ENCODE measurements at regions not wholly inside any gene's neighbourhood (a gene's known extent, or its start where the extent isn't known, plus 50 kb on each side); places are given as distances from the start of the nearest gene placed in this dataset.

DNA sequence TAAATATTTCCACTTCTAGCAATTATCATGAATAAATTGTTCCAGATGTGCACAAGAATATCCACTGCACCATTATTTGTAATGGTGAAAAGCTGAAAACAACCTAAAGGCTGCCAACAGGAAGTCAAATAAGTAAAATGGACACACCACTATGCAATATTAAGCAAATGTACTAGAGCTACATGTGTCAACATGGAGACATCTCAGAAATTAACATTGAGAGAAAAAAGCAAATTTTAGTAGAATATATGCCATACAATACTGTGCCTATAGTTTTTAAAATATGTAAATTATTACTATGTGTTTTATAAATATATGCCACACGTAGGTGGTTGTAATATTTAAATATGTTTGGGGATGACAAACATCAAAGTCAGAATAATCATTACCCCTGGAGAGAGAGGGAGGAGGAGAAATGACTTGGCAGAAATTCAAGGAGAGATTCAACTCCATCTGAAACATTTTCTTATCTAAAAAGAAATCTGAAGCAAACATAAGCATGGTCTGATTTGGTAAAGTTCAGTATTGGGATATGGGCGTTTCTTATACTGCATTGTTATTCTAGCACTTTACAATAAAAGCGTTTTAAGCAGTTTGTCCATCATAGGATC is 475.5 kb downstream of the QKI start:
- in situ Hi-C loops (cut with MboI; ENCODE audit: low sequenced_read_pairs), result no loop called here
- H2BK5ac ChIP-seq (ENCODE audit: low read depth, low read length, poor library complexity, severe bottlenecking), result no peak overlapping the region
- H3K4me3 ChIP-seq (ENCODE audit: insufficient read depth, low read depth, low read length), result no peak overlapping the region
- no peaks in the 10 kb centered on the region for H3K36me3 ChIP-seq (ENCODE audit: control insufficient read depth, insufficient read depth, low read length)
- dilution Hi-C loops (cut with HindIII; ENCODE audit: low sequenced_read_pairs, unreplicated experiment), result no loop called here
- no peak overlapping the region for H3K27ac ChIP-seq (ENCODE audit: insufficient read depth, low read length)
- no peaks in the 10 kb centered on the region for H3K9me1 ChIP-seq (ENCODE audit: insufficient read depth, low read length)
- no peak overlapping the region for H4K91ac ChIP-seq (ENCODE audit: insufficient read depth, low read depth, low read length)
- no peak overlapping the region for H2BK20ac ChIP-seq (ENCODE audit: low read depth, low read length)
- ATAC-seq (ENCODE audit: low read depth) (no peak), DNase-seq (no peak)
- no peak overlapping the region for H3K18ac ChIP-seq (ENCODE audit: low read depth, low read length)
- POLR2A ChIA-PET (ENCODE audit: unreplicated experiment), result no interaction called here
- no peaks in the 10 kb centered on the region; the same call in 1 of the 2 replicates for H3K27me3 ChIP-seq (ENCODE audit: control insufficient read depth, insufficient read depth, low read length)
- CTCF ChIA-PET, result no interaction called here
- H3K4ac ChIP-seq (ENCODE audit: low read depth, low read length), result no peak overlapping the region
- H3K56ac ChIP-seq (ENCODE audit: extremely low read depth, insufficient read depth, low read length), result no peak overlapping the region
- intact Hi-C loops (cut with micrococcal nuclease), result loop anchor here (2.0 kb wide), 1 partner anchor 57 kb away; no protein-coding TSS in a partner anchor
- H3K4me2 ChIP-seq (ENCODE audit: low read depth, low read length), result no peak overlapping the region
- H2AFZ ChIP-seq (replicated peaks; ENCODE audit: low read length, poor library complexity), result no peak overlapping the region
- no peak overlapping the region for H4K8ac ChIP-seq (ENCODE audit: low read depth in 2 of 2, low read length in 2 of 2)
- no peaks in the 10 kb centered on the region for H4K20me1 ChIP-seq (ENCODE audit: insufficient read depth, low read length)
- H3K79me1 ChIP-seq (ENCODE audit: low read depth in 1 of 2, low read length in 2 of 2), result no peaks in the 10 kb centered on the region
- H3K4me1 ChIP-seq (ENCODE audit: control insufficient read depth, insufficient read depth, low read length), result no peaks in the 10 kb centered on the region
- no peak overlapping the region for H4K5ac ChIP-seq (ENCODE audit: low read depth, low read length)
- no peak overlapping the region for H2BK15ac ChIP-seq (ENCODE audit: low read depth, low read length)
- WGBS, 2 experiments (ENCODE audit: extremely low coverage in 2 of 2, insufficient read length in 1 of 2), result no CpG with 5 or more reads among the region's 3 CpGs
- TF ChIP-seq, protein P1, sequence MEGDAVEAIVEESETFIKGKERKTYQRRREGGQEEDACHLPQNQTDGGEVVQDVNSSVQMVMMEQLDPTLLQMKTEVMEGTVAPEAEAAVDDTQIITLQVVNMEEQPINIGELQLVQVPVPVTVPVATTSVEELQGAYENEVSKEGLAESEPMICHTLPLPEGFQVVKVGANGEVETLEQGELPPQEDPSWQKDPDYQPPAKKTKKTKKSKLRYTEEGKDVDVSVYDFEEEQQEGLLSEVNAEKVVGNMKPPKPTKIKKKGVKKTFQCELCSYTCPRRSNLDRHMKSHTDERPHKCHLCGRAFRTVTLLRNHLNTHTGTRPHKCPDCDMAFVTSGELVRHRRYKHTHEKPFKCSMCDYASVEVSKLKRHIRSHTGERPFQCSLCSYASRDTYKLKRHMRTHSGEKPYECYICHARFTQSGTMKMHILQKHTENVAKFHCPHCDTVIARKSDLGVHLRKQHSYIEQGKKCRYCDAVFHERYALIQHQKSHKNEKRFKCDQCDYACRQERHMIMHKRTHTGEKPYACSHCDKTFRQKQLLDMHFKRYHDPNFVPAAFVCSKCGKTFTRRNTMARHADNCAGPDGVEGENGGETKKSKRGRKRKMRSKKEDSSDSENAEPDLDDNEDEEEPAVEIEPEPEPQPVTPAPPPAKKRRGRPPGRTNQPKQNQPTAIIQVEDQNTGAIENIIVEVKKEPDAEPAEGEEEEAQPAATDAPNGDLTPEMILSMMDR (conservative IDR thresholded peaks at IDR 0.05; ENCODE audit: low read depth, low read length), result no peak
- TF ChIP-seq BHLHE40 (IDR thresholded peaks at IDR 0.05; ENCODE audit: low read depth, low read length) (no peak), MAFK (IDR thresholded peaks at IDR 0.05; ENCODE audit: low read depth, low read length) (no peak), SMC3 (IDR thresholded peaks at IDR 0.05; ENCODE audit: low read depth, low read length) (no peak), CHD1 (IDR thresholded peaks at IDR 0.05; ENCODE audit: low read depth, low read length) (no peak), MXI1 (IDR thresholded peaks at IDR 0.05; ENCODE audit: borderline replicate concordance, low read depth, low read length) (no peak), POLR2A (IDR thresholded peaks at IDR 0.05; ENCODE audit: low read depth, low read length) (no peak), MAZ (IDR thresholded peaks at IDR 0.05; ENCODE audit: borderline replicate concordance, low read depth, low read length) (no peak), FOS (IDR thresholded peaks at IDR 0.05; ENCODE audit: low read depth, low read length) (no peak), RCOR1 (IDR thresholded peaks at IDR 0.05; ENCODE audit: insufficient replicate concordance, low read length) (no peak), RFX5 (IDR thresholded peaks at IDR 0.05; ENCODE audit: low read depth, low read length) (no peak), CEBPB (IDR thresholded peaks at IDR 0.05; ENCODE audit: low read depth, low read length) (no peak), NFE2L2 (IDR thresholded peaks at IDR 0.05; ENCODE audit: low read depth, low read length) (no peak), RAD21 (IDR thresholded peaks at IDR 0.05; ENCODE audit: low read length) (no peak)
- TF ChIP-seq, protein P2, sequence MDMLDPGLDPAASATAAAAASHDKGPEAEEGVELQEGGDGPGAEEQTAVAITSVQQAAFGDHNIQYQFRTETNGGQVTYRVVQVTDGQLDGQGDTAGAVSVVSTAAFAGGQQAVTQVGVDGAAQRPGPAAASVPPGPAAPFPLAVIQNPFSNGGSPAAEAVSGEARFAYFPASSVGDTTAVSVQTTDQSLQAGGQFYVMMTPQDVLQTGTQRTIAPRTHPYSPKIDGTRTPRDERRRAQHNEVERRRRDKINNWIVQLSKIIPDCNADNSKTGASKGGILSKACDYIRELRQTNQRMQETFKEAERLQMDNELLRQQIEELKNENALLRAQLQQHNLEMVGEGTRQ (IDR thresholded peaks at IDR 0.05; ENCODE audit: low read depth, low read length), result no peak
- TF ChIP-seq, protein P3, sequence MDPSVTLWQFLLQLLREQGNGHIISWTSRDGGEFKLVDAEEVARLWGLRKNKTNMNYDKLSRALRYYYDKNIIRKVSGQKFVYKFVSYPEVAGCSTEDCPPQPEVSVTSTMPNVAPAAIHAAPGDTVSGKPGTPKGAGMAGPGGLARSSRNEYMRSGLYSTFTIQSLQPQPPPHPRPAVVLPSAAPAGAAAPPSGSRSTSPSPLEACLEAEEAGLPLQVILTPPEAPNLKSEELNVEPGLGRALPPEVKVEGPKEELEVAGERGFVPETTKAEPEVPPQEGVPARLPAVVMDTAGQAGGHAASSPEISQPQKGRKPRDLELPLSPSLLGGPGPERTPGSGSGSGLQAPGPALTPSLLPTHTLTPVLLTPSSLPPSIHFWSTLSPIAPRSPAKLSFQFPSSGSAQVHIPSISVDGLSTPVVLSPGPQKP (IDR thresholded peaks at IDR 0.05; ENCODE audit: borderline replicate concordance, low read depth, low read length), result no peak
- H2AK9ac ChIP-seq (replicated peaks; ENCODE audit: low read depth, low read length, poor library complexity), result no peak overlapping the region
- no TSS peak for BruUV-seq (replicated peaks)
- H3K14ac ChIP-seq (replicated peaks; ENCODE audit: low read depth, low read length), result no peak overlapping the region
- H3K9me3 ChIP-seq (ENCODE audit: control insufficient read depth, insufficient read depth, low read length), result no peaks in the 10 kb centered on the region
- no peak overlapping the region for H3K9ac ChIP-seq (ENCODE audit: low read depth, low read length)
- H2BK120ac ChIP-seq (ENCODE audit: low read depth, low read length), result no peak overlapping the region
- no peak overlapping the region for H2AK5ac ChIP-seq (ENCODE audit: low read depth, low read length)
- no peak overlapping the region for H3K23ac ChIP-seq (ENCODE audit: low read depth, low read length)

All from IMR-90 (cell line).